ENCODE measurements at regions not wholly inside any gene's neighbourhood (a gene's known extent, or its start where the extent isn't known, plus 50 kb on each side); places are given as distances from the start of the nearest gene placed in this dataset.

DNA sequence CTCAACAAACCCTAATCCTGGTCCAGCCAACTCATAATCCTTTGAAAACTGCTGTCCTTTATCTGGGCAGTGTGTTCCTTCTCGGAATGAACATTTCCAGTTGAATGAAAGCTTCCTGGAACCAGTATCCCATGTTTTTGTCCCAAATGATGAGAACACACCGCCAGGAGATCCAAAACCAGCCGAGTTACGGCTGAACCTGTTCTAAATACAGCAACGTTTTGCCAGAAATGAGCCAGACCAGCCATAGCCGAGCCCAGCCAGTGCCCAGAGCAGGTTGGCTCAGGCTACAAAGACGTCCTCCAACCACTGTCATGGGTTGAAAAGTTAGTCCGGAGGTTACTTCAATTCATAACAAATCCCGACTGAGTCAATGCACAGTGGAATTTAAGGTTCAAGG lies 67.6 kb upstream of the FOXF1 start:
- no peak for DNase-seq (ENCODE audit: low spot score)

DNA sequence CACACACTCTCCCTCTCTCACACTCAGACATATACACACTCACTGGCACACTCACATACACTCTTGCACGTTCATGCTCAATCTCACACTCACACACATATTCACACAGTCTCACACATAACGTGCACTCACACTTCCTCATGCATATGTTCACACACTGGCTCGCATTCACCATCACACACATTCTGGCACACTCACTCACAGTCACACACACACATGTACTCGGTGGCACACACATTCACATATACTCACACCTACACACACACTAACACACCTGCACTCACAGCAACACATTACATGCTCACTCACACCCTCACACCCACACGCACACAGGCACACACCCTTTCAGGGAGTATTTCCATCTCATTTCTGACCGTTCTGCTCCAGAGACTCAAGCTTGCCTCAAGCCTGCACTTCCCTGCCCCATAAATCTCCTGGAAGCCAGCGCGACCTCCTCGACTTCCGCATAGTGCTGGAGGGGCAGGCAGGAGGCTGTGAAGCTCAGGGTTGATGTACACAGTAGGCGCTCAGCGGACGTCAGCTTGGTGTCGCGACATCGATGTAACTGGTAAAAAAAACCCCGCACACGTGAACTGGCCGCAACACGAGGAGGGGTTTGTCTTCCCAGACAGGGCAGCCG lies 66.7 kb upstream of the FOXF1 start:
- DNase-seq (ENCODE audit: low spot score) = no peak

- no peak for DNase-seq (ENCODE audit: low spot score)
Observed at GRCh38 chr16:86444261-86444660, 66.1 kb upstream of the FOXF1 start.

DNA sequence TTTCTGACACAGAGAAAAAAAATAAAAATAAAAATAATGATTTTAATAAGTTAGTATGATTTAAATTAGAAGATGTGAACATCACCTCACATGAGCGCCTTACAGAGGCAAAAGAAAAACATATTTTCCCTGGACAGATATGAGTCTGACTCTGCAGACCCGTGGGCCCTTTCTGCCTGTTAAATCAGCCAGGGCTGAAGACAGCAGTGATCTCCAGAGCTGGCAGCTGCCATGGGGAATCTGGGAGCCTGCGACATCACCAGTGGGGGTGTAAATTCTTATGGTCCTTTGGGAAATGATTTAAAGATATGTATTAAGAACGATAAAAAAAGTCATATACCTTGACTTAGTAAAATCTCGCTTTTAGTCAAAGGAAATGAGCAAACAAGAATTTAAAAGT lies 65.7 kb upstream of the FOXF1 start:
- DNase-seq (ENCODE audit: low spot score) = no peak

DNA sequence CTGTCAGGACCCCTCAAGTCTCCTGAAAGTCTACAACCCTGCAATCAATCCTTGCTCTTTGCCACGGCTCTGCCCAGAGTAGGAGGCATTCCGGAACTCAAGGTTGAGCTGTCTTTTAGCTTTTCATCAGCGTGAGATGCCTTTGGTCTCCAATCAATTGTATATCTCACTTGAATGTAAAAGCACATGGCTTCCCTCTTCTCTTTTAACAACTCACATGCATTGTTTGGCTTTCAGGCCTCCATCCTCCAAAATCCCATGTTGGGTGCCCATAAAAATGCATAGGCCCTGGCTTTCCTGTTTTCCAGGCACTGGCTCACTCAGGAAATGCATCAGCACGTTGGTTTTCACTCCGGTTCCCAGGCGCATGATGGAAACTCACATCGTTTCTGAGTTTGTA lies 64.0 kb upstream of the FOXF1 start:
- no peak for DNase-seq (ENCODE audit: low spot score)

- DNase-seq (ENCODE audit: low spot score) = no peak
Observed at GRCh38 chr16:86447228-86447627, 63.1 kb upstream of the FOXF1 start.

DNA sequence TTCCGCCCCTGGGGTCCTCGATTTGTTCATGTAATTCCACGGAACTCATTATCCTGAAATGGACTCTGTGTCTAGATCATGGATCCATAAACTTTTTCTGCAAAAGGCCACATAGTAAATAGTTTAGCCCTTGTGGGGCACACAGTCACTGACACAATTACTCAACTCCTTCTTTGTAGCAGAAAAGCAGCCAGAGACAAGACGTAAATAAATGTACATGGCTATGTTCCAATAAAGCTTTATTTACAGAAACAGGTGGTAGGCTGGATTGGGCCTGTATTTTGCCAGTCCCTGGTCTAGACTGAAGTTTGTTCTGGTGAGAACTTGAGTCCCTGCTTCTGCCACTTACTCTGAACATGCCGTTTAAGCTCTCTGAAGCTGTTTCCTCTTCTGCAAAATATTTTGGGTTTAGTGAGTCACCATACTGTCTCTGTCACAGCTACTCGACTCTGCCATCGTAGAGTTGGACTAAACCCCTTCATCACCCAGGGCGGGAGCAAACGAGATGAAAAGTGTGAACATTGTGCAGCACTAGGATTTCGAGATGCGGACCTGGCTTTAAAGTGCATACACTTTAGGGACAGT lies 61.9 kb upstream of the FOXF1 start:
- no peak for DNase-seq (ENCODE audit: low spot score)

DNA sequence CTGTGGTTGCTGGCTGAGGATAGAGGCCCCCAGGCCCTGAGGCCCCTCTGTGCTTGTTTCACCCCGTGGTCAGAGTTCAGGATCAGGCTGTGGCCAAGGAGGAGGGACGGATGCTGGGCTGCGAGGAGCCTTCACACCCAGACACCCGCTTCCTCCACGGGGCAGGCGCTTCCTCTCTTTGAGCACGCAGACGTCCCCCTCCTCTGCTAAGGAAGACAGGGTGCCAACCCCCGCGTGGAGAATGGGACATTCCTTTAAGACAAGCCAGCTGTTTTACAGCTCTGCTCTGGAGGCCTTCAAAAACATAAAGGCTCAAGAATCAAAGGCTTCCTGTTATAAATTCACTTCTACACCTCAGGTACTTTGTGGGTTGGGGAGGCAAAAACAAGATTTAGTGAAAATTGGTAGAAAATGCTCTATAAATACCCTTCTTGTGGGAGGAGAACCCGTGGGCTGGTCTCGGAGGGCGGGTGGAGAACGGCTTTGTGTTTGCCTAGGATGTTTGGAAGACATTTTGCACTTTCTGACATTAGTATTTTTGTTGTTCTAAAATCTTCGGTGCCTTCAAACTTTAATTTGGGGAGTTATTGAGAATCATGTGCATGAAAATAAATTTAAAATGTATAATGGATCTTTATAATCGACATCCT lies 60.8 kb upstream of the FOXF1 start:
- DNase-seq (ENCODE audit: low spot score) = no peak

DNA sequence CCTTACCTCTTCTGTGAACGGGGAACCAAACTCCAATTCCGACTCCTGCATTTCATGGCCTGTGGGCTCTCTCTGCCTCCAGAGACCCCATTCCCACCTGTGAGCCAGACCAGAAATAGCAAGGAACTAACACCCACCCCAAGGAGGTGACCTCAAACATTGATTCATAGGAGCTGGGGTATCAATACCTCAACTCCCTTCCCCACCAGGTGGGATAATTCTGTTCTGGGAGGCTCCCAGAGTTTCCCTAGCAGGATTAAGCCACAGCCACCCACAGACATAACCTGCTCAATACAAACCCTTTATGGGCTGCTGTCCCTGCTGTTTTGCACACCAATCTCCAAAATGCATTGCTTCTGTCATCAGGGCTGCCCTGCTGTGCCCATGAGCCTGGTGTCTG lies 59.6 kb upstream of the FOXF1 start:
- DNase-seq (ENCODE audit: low spot score) = no peak

GRCh38 chr16:86452451-86452850 lies 57.9 kb upstream of the FOXF1 start:
- no peak for DNase-seq (ENCODE audit: low spot score)

GRCh38 chr16:86455116-86455515 lies 55.2 kb upstream of the FOXF1 start:
- DNase-seq (ENCODE audit: low spot score) = no peak

DNA sequence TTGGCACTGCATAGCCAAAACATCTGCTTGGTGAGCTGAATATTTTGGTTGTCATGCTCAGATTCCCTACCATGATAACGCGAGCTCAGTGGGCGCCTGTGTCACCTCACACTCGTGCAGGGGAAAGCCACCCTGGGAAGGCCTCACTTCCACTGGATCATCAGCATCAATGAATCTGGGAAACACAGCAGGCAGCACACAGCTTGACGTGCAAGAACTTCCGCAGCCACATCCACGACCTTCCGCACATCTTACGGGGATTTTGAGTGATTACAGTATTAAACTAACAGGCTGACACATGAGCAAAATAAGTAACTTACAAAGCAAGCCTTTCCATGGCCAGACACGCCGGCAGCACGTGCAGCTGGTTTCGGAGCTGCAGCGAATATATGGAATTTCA lies 54.7 kb upstream of the FOXF1 start:
- DNase-seq (ENCODE audit: low spot score) = no peak

- no peak for DNase-seq (ENCODE audit: low spot score)
Observed at GRCh38 chr16:86457501-86458148, 52.7 kb upstream of the FOXF1 start.

DNA sequence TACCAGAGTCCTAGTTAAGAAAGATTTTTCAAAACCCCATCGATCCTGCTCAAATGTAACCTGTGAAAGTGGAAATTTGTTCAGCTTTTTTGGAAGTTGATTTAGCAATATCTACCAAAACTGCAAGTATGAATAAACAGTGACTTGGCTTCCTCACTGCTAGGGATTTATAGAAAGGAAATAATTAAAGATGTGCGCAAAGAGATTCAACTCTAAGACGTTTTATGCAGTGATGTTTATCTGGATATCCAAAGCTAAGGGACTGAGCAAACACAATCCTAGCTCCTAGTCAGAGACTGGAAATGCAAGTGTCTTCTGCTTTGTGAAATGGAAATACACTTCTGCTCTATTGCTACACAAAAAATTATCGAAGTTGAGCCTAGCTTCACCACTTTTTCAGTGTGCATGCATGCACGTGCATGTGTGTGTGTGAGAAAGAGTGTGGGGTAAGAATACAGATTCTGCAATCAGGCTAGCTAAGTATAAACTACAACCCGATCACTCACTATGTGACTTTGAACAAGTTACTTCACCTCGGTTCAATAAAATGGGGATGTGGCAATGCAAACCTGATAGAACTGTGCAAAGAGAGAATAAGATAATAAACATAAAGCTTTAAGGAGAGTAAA lies 52.1 kb upstream of the FOXF1 start:
- no peak for DNase-seq (ENCODE audit: low spot score)

- no peak for DNase-seq (ENCODE audit: low spot score)
Observed at GRCh38 chr16:86459266-86459665, 51.1 kb upstream of the FOXF1 start.

Data from cerebellar cortex (tissue), 1 donor.